Karpas-422 (cell line): ENCODE measurements at regions not wholly inside any gene's neighbourhood (a gene's known extent, or its start where the extent isn't known, plus 50 kb on each side); places are given as distances from the start of the nearest gene placed in this dataset.

Experiments
- DNase-seq: peaks from one replicate; pipeline ENCODE4 v3.0.0-alpha.2; 2015
- H2AFZ ChIP-seq: fragments of 200-600 bp; sonication (generic); 2 replicates; pipeline ENCODE4 v1.6.1; 2014; ENCODE audit warnings: antibody characterized with exemption, low read length, mixed read lengths
- H3K27ac ChIP-seq: fragments of 200-600 bp; sonication (generic); 2 replicates; pipeline ENCODE4 v1.5.1; 2014; ENCODE audit warnings: mild to moderate bottlenecking, low read length, moderate library complexity
- H3K27me3 ChIP-seq: fragments of 200-600 bp; sonication (generic); 2 replicates; pipeline ENCODE4 v1.6.1; 2014; ENCODE audit warnings: low read length, mixed read lengths
- H3K36me3 ChIP-seq: fragments of 200-600 bp; sonication (generic); 2 replicates; pipeline ENCODE4 v1.6.1; 2014; ENCODE audit warnings: low read length, mixed read lengths; ENCODE audit not compliant: insufficient read depth
- H3K4me1 ChIP-seq: fragments of 200-600 bp; sonication (generic); 2 replicates; pipeline ENCODE4 v1.6.1; 2014; ENCODE audit warnings: mild to moderate bottlenecking, low read length, mixed read lengths
- H3K4me2 ChIP-seq: fragments of 200-600 bp; sonication (generic); 2 replicates; pipeline ENCODE4 v1.6.1; 2014; ENCODE audit warnings: low read length, low read depth, mild to moderate bottlenecking; ENCODE audit not compliant: poor library complexity, severe bottlenecking
- H3K4me3 ChIP-seq: fragments of 200-600 bp; sonication (generic); 2 replicates; pipeline ENCODE4 v1.5.1; 2014; ENCODE audit warnings: mild to moderate bottlenecking, antibody characterized with exemption, low read length, mixed read lengths
- H3K79me2 ChIP-seq: fragments of 200-600 bp; sonication (generic); 2 replicates; pipeline ENCODE4 v1.6.1; 2014; ENCODE audit warnings: mild to moderate bottlenecking, low read length, mixed read lengths
- H3K9ac ChIP-seq: fragments of 200-600 bp; sonication (generic); 2 replicates; pipeline ENCODE4 v1.6.0; 2014; ENCODE audit warnings: low read length
- H3K9me2 ChIP-seq: fragments of 200-600 bp; sonication (generic), shearing (Covaris generic); replicated peaks from 2 replicates; pipeline ENCODE4 v1.6.0; 2014; ENCODE audit warnings: mild to moderate bottlenecking, low read length, moderate library complexity; ENCODE audit not compliant: insufficient read depth
- H3K9me3 ChIP-seq: fragments of 300-700, 200-600 bp; sonication (generic); 2 replicates; pipeline ENCODE4 v1.6.1; 2014; ENCODE audit warnings: low read length, mixed read lengths
- H4K20me1 ChIP-seq: fragments of 200-600 bp; sonication (generic); 2 replicates; pipeline ENCODE4 v1.6.1; 2014; ENCODE audit warnings: mild to moderate bottlenecking, antibody characterized with exemption, low read length, low read depth; ENCODE audit not compliant: insufficient read depth

GRCh38 chr10:65314253-65314652, 1611.6 kb upstream of the LRRTM3 start:
- Histone ChIP-seq H3K9me3 (no peaks in the 10 kb centered on the region), H3K4me3 (no peak overlapping the region), H3K4me2 (no peak overlapping the region), H3K36me3 (no peaks in the 10 kb centered on the region), H3K27me3 (no peaks in the 10 kb centered on the region), H2AFZ (no peak overlapping the region; the same call in 1 of the 2 replicates), H3K27ac (no peak overlapping the region), H3K4me1 (no peaks in the 10 kb centered on the region), H3K9me2 (peaks cover 4% of the 10 kb centered on the region; the same call in 1 of the 2 replicates), H3K79me2 (no peaks in the 10 kb centered on the region), H3K9ac (no peak overlapping the region), H4K20me1 (no peaks in the 10 kb centered on the region)
- no peak for DNase-seq

GRCh38 chr10:65319493-65319892, 1606.3 kb upstream of the LRRTM3 start:
- H3K9ac ChIP-seq = no peak overlapping the region
- H3K36me3 ChIP-seq = no peaks in the 10 kb centered on the region
- H4K20me1 ChIP-seq = no peaks in the 10 kb centered on the region
- no peaks in the 10 kb centered on the region for H3K79me2 ChIP-seq
- no peak overlapping the region for H3K27ac ChIP-seq
- H3K27me3 ChIP-seq = no peaks in the 10 kb centered on the region
- H3K9me2 ChIP-seq = no peaks in the 10 kb centered on the region
- H3K4me3 ChIP-seq = no peak overlapping the region
- H2AFZ ChIP-seq = 0 out of 2 replicates have a peak overlapping the region, but pooled peaks have one; percentile 15
- DNase-seq = no peak
- no peaks in the 10 kb centered on the region for H3K9me3 ChIP-seq
- peaks cover 6% of the 10 kb centered on the region for H3K4me1 ChIP-seq
- no peak overlapping the region for H3K4me2 ChIP-seq

GRCh38 chr10:65320236-65321026, 1605.4 kb upstream of the LRRTM3 start:
- no peak overlapping the region for H3K4me2 ChIP-seq
- no peak overlapping the region for H3K4me3 ChIP-seq
- no peaks in the 10 kb centered on the region for H3K36me3 ChIP-seq
- no peaks in the 10 kb centered on the region for H3K79me2 ChIP-seq
- H3K9ac ChIP-seq = no peak overlapping the region
- H3K9me3 ChIP-seq = no peaks in the 10 kb centered on the region
- no peak overlapping the region for H2AFZ ChIP-seq
- peaks cover 6% of the 10 kb centered on the region for H3K4me1 ChIP-seq
- no peaks in the 10 kb centered on the region for H3K9me2 ChIP-seq
- no peaks in the 10 kb centered on the region for H3K27me3 ChIP-seq
- H4K20me1 ChIP-seq = no peaks in the 10 kb centered on the region
- no peak for DNase-seq
- no peak overlapping the region for H3K27ac ChIP-seq

GRCh38 chr10:65323802-65324201, 1602.0 kb upstream of the LRRTM3 start:
- Histone ChIP-seq H2AFZ (no peak overlapping the region), H3K27me3 (no peaks in the 10 kb centered on the region), H3K4me2 (no peak overlapping the region), H3K9me3 (no peaks in the 10 kb centered on the region), H3K9ac (no peak overlapping the region), H4K20me1 (no peaks in the 10 kb centered on the region), H3K36me3 (no peaks in the 10 kb centered on the region), H3K4me3 (no peak overlapping the region), H3K9me2 (no peaks in the 10 kb centered on the region), H3K4me1 (peaks cover 6% of the 10 kb centered on the region), H3K79me2 (no peaks in the 10 kb centered on the region), H3K27ac (no peak overlapping the region)
- peak; percentile 51 for DNase-seq

GRCh38 chr10:65325913-65326312, 1599.9 kb upstream of the LRRTM3 start:
- no peak for DNase-seq
- Histone ChIP-seq H3K9me2 (no peaks in the 10 kb centered on the region), H2AFZ (peak overlapping the region; percentile 52; the same call in 1 of the 2 replicates), H3K9me3 (no peaks in the 10 kb centered on the region), H3K27ac (no peak overlapping the region), H3K9ac (no peak overlapping the region), H3K4me1 (peaks cover 4% of the 10 kb centered on the region), H3K36me3 (no peaks in the 10 kb centered on the region), H4K20me1 (no peaks in the 10 kb centered on the region), H3K79me2 (no peaks in the 10 kb centered on the region), H3K4me2 (no peak overlapping the region), H3K27me3 (no peaks in the 10 kb centered on the region), H3K4me3 (no peak overlapping the region)

GRCh38 chr10:65328486-65328885, 1597.3 kb upstream of the LRRTM3 start:
- Histone ChIP-seq H3K4me3 (no peak overlapping the region), H3K4me1 (peaks cover 4% of the 10 kb centered on the region), H3K27me3 (no peaks in the 10 kb centered on the region), H3K9ac (no peak overlapping the region), H2AFZ (no peak overlapping the region), H3K36me3 (no peaks in the 10 kb centered on the region), H3K9me2 (no peaks in the 10 kb centered on the region), H3K27ac (no peak overlapping the region), H4K20me1 (no peaks in the 10 kb centered on the region), H3K4me2 (no peak overlapping the region), H3K79me2 (no peaks in the 10 kb centered on the region), H3K9me3 (no peaks in the 10 kb centered on the region)
- no peak for DNase-seq

GRCh38 chr10:65335311-65335710, 1590.5 kb upstream of the LRRTM3 start:
- H3K9ac ChIP-seq = no peak overlapping the region
- H3K4me2 ChIP-seq = no peak overlapping the region
- 0 out of 2 replicates have a peak overlapping the region, but pooled peaks have one; percentile 72 for H2AFZ ChIP-seq
- no peaks in the 10 kb centered on the region for H3K79me2 ChIP-seq
- no peaks in the 10 kb centered on the region for H3K9me3 ChIP-seq
- H3K36me3 ChIP-seq = no peaks in the 10 kb centered on the region
- no peak for DNase-seq
- no peak overlapping the region for H3K27ac ChIP-seq
- H4K20me1 ChIP-seq = no peaks in the 10 kb centered on the region
- no peak overlapping the region for H3K4me3 ChIP-seq
- H3K9me2 ChIP-seq = no peaks in the 10 kb centered on the region
- H3K4me1 ChIP-seq = no peaks in the 10 kb centered on the region
- no peaks in the 10 kb centered on the region for H3K27me3 ChIP-seq

GRCh38 chr10:65340340-65340739, 1585.5 kb upstream of the LRRTM3 start:
- no peaks in the 10 kb centered on the region for H4K20me1 ChIP-seq
- no peaks in the 10 kb centered on the region for H3K27me3 ChIP-seq
- no peak overlapping the region for H3K9ac ChIP-seq
- no peaks in the 10 kb centered on the region for H3K9me3 ChIP-seq
- H3K4me3 ChIP-seq = no peak overlapping the region
- no peaks in the 10 kb centered on the region for H3K79me2 ChIP-seq
- no peak overlapping the region for H3K27ac ChIP-seq
- DNase-seq = no peak
- no peaks in the 10 kb centered on the region for H3K36me3 ChIP-seq
- H3K4me2 ChIP-seq = no peak overlapping the region
- no peaks in the 10 kb centered on the region for H3K9me2 ChIP-seq
- peak overlapping the region; percentile 10; the same call in 1 of the 2 replicates for H2AFZ ChIP-seq
- peaks cover 4% of the 10 kb centered on the region for H3K4me1 ChIP-seq
